ENCODE measurements at regions not wholly inside any gene's neighbourhood (a gene's known extent, or its start where the extent isn't known, plus 50 kb on each side); places are given as distances from the start of the nearest gene placed in this dataset.

DNA sequence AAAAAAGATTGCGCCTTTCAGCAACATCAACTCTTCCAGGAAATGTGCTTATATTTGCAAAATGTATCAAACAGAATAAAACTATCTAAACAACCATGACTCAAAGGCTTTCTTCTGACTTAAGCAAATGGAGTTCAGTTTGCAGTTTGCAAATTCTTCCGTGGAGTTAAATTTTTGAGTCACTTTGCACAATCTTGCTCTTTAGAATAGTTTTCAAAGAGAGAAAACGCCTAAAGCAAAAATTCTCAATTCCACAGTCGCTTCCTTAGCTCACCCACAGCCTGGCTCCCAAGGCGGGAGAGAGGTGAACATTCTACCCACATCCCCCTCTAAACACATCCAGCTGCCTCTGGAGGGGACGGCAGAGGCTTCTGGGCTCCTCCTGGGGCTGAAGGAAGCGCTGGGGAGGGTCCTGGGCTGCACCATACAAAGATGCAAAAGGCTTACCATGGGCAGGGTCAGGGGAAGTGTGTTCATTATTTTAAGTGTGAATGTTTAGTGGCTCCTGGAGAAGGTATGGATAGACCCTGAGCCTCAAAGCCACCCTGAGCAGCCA is 1487.3 kb downstream of the TBC1D22A start:
- no peak overlapping the region for H3K27ac ChIP-seq (replicated peaks)
- no peaks in the 10 kb centered on the region for H3K27me3 ChIP-seq (ENCODE audit: insufficient read depth, poor library complexity, severe bottlenecking)
- TF ChIP-seq GABPA (IDR thresholded peaks at IDR 0.05; ENCODE audit: low read depth) (no peak), SPI1 (IDR thresholded peaks at IDR 0.05; ENCODE audit: borderline replicate concordance, low read depth) (no peak), POLR2AphosphoS5 (IDR thresholded peaks at IDR 0.05; ENCODE audit: low read depth) (no peak)
- TF ChIP-seq, protein P1, sequence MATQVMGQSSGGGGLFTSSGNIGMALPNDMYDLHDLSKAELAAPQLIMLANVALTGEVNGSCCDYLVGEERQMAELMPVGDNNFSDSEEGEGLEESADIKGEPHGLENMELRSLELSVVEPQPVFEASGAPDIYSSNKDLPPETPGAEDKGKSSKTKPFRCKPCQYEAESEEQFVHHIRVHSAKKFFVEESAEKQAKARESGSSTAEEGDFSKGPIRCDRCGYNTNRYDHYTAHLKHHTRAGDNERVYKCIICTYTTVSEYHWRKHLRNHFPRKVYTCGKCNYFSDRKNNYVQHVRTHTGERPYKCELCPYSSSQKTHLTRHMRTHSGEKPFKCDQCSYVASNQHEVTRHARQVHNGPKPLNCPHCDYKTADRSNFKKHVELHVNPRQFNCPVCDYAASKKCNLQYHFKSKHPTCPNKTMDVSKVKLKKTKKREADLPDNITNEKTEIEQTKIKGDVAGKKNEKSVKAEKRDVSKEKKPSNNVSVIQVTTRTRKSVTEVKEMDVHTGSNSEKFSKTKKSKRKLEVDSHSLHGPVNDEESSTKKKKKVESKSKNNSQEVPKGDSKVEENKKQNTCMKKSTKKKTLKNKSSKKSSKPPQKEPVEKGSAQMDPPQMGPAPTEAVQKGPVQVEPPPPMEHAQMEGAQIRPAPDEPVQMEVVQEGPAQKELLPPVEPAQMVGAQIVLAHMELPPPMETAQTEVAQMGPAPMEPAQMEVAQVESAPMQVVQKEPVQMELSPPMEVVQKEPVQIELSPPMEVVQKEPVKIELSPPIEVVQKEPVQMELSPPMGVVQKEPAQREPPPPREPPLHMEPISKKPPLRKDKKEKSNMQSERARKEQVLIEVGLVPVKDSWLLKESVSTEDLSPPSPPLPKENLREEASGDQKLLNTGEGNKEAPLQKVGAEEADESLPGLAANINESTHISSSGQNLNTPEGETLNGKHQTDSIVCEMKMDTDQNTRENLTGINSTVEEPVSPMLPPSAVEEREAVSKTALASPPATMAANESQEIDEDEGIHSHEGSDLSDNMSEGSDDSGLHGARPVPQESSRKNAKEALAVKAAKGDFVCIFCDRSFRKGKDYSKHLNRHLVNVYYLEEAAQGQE (IDR thresholded peaks at IDR 0.05; ENCODE audit: insufficient replicate concordance, low read depth) = no peak
- TF ChIP-seq, protein P2, sequence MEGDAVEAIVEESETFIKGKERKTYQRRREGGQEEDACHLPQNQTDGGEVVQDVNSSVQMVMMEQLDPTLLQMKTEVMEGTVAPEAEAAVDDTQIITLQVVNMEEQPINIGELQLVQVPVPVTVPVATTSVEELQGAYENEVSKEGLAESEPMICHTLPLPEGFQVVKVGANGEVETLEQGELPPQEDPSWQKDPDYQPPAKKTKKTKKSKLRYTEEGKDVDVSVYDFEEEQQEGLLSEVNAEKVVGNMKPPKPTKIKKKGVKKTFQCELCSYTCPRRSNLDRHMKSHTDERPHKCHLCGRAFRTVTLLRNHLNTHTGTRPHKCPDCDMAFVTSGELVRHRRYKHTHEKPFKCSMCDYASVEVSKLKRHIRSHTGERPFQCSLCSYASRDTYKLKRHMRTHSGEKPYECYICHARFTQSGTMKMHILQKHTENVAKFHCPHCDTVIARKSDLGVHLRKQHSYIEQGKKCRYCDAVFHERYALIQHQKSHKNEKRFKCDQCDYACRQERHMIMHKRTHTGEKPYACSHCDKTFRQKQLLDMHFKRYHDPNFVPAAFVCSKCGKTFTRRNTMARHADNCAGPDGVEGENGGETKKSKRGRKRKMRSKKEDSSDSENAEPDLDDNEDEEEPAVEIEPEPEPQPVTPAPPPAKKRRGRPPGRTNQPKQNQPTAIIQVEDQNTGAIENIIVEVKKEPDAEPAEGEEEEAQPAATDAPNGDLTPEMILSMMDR (IDR thresholded peaks at IDR 0.05; ENCODE audit: insufficient read depth, low read length) = no peak
- H3K4me3 ChIP-seq (replicated peaks; ENCODE audit: insufficient read depth, low read length) = no peak overlapping the region
- no peak for DNase-seq (ENCODE audit: low read depth in 1 of 2, low spot score in 1 of 2)

DNA sequence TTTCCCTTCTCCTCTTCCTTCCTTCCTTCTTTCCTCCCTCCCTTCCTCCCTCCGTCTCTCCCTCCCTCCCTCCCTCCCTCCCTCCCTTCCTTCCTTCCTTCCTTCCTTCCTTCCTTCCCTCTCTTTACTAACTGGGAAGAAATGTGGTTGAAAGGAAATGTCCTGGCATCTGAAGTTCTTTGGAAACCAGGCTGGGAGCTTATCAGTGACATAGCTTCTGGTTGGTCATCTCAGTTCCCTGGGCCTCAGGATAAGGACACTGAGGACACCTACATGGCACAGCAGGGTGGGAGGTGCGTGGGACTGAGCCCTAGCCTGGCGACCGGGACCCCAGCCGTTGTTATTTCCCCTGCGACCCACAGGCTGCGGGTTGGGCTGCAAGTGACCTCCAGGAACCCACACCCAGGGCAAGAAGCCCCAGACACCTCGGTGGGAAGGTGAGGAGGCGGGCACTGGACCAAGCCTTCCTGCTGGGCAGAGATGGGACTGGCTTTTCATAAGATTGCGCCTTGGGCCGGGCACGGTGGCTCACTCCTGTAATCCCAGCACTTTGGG is 1486.5 kb downstream of the TBC1D22A start:
- Histone ChIP-seq H3K27ac (replicated peaks) (no peak overlapping the region), H3K4me3 (replicated peaks; ENCODE audit: insufficient read depth, low read length) (no peak overlapping the region)

DNA sequence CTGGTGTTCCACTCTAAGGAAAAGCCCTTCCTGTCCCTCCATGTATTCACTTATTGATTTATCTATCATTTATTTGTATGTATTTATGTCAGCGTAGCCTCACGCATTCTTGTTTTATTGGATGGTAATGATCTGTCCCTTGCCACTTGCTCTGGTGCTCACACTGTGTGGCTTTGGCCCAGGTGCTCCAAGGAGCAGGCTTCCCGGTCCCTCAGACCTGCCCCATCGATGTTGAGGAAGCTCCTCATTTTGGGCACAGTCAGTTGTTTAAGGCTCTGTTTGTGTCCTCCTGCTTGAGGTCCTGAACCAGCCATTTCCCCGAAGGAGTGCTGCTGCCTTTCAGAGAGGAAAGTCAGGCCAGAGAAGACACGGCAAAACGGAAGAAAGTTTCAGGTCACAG is 1485.4 kb downstream of the TBC1D22A start:
- Histone ChIP-seq H3K27ac (replicated peaks) (no peak overlapping the region), H3K4me3 (replicated peaks; ENCODE audit: insufficient read depth, low read length) (no peak overlapping the region), H3K27me3 (ENCODE audit: insufficient read depth, poor library complexity, severe bottlenecking) (no peaks in the 10 kb centered on the region)
- TF ChIP-seq, protein P1 (IDR thresholded peaks at IDR 0.05; ENCODE audit: insufficient replicate concordance, low read depth) = no peak
- no peak for TF ChIP-seq SPI1 (IDR thresholded peaks at IDR 0.05; ENCODE audit: borderline replicate concordance, low read depth)
- TF ChIP-seq, protein P2 (IDR thresholded peaks at IDR 0.05; ENCODE audit: insufficient read depth, low read length) = no peak
- no peak for TF ChIP-seq GABPA (IDR thresholded peaks at IDR 0.05; ENCODE audit: low read depth)
- TF ChIP-seq POLR2AphosphoS5 (IDR thresholded peaks at IDR 0.05; ENCODE audit: low read depth) = no peak
- no peak for DNase-seq (ENCODE audit: low read depth in 1 of 2, low spot score in 1 of 2)

More for the DNA sequence above, 1486.5 kb downstream of the TBC1D22A start:
- no peaks in the 10 kb centered on the region for H3K27me3 ChIP-seq (ENCODE audit: insufficient read depth, poor library complexity, severe bottlenecking)
- DNase-seq (ENCODE audit: low read depth in 1 of 2, low spot score in 1 of 2) = no peak
- no peak for TF ChIP-seq POLR2AphosphoS5 (IDR thresholded peaks at IDR 0.05; ENCODE audit: low read depth)
- TF ChIP-seq, protein P2 (IDR thresholded peaks at IDR 0.05; ENCODE audit: insufficient read depth, low read length) = no peak
- TF ChIP-seq, protein P1 (IDR thresholded peaks at IDR 0.05; ENCODE audit: insufficient replicate concordance, low read depth) = no peak
- TF ChIP-seq GABPA (IDR thresholded peaks at IDR 0.05; ENCODE audit: low read depth) = no peak
- TF ChIP-seq SPI1 (IDR thresholded peaks at IDR 0.05; ENCODE audit: borderline replicate concordance, low read depth) = no peak

Data from HL-60 (cell line).